ENCODE measurements at regions not wholly inside any gene's neighbourhood (a gene's known extent, or its start where the extent isn't known, plus 50 kb on each side); places are given as distances from the start of the nearest gene placed in this dataset.

DNA sequence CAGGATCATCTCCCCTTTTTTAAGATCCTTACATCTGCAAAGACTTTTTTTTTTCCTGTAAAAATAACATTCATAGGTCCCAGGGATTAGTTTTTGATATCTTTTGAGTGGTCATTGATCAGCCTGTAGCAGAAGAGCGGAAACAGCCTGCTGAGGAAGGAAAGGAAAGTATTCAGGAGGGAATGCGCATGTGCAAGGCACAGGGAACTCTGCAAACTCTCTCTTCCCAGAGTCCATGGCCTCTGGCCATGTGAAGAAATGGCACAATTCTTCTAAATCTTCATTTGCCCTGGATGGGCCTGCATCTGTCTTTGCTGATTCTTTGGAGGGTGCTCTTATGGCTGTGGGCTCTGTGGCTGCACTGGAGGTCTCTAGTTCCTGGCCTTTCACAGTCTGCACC, 60.1 kb upstream of the SKOR2 start:
- DNase-seq (ENCODE audit: low spot score), result no peak
- in situ Hi-C loops (cut with MboI; ENCODE audit: low pct_unique_long_range_greater_than_20kb, low sequenced_read_pairs, unreplicated experiment), result no loop called here
- TF ChIP-seq, protein P1, sequence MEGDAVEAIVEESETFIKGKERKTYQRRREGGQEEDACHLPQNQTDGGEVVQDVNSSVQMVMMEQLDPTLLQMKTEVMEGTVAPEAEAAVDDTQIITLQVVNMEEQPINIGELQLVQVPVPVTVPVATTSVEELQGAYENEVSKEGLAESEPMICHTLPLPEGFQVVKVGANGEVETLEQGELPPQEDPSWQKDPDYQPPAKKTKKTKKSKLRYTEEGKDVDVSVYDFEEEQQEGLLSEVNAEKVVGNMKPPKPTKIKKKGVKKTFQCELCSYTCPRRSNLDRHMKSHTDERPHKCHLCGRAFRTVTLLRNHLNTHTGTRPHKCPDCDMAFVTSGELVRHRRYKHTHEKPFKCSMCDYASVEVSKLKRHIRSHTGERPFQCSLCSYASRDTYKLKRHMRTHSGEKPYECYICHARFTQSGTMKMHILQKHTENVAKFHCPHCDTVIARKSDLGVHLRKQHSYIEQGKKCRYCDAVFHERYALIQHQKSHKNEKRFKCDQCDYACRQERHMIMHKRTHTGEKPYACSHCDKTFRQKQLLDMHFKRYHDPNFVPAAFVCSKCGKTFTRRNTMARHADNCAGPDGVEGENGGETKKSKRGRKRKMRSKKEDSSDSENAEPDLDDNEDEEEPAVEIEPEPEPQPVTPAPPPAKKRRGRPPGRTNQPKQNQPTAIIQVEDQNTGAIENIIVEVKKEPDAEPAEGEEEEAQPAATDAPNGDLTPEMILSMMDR (IDR thresholded peaks at IDR 0.05; ENCODE audit: extremely low read depth, insufficient read depth, missing control alignments), result no peak
